Fibroblast of villous mesenchyme (primary cell): ENCODE measurements at regions not wholly inside any gene's neighbourhood (a gene's known extent, or its start where the extent isn't known, plus 50 kb on each side); places are given as distances from the start of the nearest gene placed in this dataset.
A peak's percentile ranks its signal among the peaks of the same experiment; 100 is the strongest.

Source experiments
- DNase-seq: peaks from one replicate; pipeline ENCODE4 v3.0.0-alpha.2; 2010; ENCODE audit warnings: low read depth
- H3K4me3 ChIP-seq: 2 replicates; pipeline ENCODE4 v1.5.1; 2011; ENCODE audit warnings: low read depth, mild to moderate bottlenecking, low read length
- TF ChIP-seq, protein P1 (sequence below): IDR thresholded peaks from 2 replicates; pipeline ENCODE4 v1.5.1; 2012; ENCODE audit warnings: low read depth, mild to moderate bottlenecking, low read length; ENCODE audit not compliant: insufficient read depth

DNA sequence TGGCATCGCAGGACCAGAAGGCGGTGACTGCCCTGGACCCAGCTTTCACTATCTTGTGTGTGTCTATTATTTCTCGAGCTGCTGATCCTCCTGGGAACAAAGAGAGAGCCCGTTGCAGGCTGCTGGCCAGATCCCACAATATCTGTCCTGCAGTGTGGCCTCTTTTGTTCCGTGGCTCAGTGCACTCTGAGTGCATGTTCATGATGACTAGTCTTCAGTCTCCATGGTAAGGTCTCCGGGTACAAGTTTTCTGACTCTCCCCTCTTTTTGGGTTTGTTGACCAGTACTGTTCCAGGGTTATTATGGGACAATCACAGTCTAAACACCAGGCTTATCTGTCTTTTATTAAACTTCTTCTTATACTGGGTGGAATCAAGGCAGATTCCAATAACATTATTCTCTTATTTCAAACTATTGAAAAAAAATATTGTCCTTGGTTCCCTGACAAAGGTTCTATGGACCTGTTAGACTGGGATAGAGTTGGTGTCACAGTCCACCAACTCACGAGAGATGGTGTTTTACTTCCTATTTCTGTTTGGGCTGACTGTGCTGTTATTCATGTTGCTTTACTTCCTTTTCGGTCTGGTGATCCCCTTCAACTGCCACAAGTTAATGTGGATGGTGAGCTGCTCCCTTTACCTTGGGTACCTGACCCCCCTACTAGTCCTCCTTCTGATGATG, 192.9 kb upstream of the ALG10B start:
- H3K4me3 ChIP-seq, result no peak overlapping the region
- no peak for DNase-seq
- TF ChIP-seq, protein P1, sequence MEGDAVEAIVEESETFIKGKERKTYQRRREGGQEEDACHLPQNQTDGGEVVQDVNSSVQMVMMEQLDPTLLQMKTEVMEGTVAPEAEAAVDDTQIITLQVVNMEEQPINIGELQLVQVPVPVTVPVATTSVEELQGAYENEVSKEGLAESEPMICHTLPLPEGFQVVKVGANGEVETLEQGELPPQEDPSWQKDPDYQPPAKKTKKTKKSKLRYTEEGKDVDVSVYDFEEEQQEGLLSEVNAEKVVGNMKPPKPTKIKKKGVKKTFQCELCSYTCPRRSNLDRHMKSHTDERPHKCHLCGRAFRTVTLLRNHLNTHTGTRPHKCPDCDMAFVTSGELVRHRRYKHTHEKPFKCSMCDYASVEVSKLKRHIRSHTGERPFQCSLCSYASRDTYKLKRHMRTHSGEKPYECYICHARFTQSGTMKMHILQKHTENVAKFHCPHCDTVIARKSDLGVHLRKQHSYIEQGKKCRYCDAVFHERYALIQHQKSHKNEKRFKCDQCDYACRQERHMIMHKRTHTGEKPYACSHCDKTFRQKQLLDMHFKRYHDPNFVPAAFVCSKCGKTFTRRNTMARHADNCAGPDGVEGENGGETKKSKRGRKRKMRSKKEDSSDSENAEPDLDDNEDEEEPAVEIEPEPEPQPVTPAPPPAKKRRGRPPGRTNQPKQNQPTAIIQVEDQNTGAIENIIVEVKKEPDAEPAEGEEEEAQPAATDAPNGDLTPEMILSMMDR, result no peak

DNA sequence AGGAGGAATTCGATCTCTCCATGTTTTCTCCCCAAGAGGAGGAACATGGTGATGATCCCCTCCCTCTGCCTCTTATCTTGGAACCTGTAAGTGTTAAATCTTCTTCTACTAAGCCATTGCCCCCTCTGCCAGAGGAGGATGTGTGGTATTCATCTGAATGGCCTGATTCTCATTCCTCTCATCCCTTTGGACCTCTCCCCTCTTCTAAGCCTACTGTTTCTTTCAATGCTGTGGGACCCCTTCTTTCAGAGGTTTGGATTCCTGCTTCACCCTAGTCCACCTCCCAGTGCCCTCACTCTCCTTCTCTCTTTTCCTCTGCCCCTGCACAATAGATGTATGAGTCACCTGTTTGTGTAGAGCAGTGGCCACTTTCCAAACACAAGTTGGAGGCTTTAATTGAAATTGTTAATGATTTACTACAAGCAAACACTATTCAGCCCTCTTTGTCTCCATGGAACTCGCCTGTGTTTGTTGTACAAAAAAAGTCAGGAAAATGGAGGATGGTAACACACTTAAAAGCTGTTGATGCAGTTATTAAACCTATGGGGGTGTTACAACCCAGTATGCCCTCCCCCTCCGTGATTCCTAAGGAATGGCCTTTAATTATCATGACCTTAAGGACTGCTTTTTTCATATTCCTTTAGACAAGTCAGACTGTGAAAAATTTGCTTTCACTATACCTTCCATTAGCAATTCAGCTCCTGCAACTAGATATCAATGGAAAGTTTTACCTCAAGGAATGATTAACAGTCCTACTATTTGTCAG, 192.1 kb upstream of the ALG10B start:
- DNase-seq, result no peak
- H3K4me3 ChIP-seq, result no peak overlapping the region
- TF ChIP-seq, protein P1, result no peak

DNA sequence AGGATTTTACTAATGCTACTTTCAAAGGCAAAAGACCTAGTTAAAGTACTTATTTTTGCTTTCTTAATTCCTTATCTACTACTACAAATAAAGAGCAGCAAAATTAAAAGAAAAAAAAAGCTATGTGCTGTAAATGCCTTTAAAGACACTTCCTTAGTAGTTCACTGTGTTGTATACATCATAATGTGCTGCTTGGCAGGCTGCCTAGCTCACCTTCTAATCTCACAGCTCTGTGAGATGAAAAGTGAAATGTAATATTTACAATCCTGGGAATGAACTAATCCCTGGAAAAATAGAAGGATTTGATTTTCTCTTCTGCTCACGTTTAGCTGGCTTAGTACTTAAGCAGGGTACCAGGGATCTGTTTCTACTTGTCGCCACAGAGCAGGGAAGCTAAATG, 184.4 kb upstream of the ALG10B start:
- no peak for DNase-seq
- TF ChIP-seq, protein P1, result no peak

DNA sequence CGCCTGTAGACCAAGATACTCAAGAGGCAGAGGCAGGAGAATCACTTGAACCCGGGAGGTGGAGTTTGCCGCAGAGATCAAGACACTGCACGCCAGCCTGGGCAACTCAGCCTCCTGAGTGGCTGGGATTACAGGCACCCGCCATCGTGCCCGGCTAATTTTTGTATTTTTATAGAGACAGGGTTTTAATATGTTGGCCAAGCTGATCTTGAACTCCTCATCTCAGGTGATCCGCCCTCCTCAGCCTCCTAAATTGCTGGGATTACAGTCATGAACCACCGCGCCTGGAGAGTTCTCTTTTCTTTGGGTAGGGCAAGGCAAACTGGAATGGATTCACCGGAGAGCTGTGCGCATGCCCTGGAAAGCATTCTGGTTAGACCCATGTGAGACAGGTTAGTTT, 179.3 kb upstream of the ALG10B start:
- DNase-seq, result no peak
- TF ChIP-seq, protein P1, result no peak
- no peak overlapping the region for H3K4me3 ChIP-seq

More for the DNA sequence above, 184.4 kb upstream of the ALG10B start:
- H3K4me3 ChIP-seq, result no peak overlapping the region

DNA sequence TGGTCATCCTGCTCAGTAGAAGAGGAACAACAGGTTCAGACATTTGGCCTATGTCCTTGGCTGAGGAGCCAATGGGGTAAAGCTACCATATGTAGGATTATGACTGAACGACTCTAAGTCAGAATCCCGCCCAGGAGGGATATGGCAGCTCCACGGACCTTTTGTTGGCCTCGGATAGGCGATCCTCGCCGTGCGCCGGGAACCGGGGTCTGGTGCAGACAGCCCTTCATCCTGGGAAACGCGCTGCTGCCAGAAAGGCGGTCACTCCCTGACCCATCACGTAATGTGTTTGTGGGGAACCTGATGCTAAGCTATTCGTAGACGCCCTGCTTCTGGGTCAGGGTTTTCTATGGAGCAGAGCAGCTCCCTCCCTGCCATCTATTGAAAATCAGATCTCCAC, 178.9 kb upstream of the ALG10B start:
- DNase-seq, result no peak
- H3K4me3 ChIP-seq, result no peak overlapping the region
- TF ChIP-seq, protein P1, result no peak

DNA sequence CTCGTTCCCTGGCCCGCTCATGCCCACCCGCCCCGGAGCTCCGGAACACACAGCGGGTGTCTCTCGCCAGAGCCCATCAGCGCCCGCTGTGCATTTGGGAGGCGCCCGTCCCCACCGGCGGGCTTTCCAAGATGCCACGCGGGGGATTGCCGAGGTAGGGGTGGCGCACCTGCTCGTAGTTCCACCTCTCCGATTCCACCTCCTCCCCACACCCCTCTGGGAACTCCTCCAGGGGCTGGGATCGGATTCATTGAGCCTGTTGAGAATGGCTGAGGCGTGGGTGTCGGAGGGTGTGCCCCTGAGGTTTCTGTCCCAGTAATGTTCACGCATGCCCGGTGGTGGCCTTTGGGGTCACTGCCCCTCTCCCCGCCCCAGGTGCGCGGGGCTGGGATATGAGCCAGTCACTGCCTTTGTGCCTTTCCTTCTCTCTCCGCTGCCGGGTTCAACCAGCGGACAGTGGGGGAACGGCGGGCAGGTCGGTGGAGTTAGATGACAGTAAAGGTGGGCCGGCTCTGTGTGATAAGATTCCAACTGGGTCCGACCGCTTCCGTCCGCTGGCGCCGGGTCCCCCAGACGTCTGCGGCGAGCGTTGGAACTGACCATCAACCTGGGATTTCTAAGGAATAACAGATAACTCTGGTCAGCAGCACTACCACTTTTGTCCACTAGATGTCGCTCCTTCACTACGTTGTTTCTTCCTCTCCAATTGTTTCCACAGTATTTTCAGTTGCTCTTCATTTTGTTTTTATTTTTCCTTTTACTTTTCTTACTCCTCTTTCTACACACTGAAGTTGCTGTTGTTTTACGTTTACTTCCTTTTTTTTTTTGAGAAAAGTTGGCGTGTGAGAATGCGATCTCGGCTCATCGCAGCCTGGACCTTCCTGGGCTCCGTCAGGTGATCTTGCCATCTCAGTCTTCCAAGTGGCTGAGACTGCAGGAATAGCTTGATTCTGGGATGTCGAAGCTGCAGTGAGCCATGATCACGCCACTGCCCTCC, 178.1 kb upstream of the ALG10B start:
- TF ChIP-seq, protein P1, result peak; percentile 94
- peak; percentile 56 for DNase-seq

More for the DNA sequence above, 178.1 kb upstream of the ALG10B start:
- peak overlapping the region; percentile 35 for H3K4me3 ChIP-seq
